Neural progenitor cell (in vitro differentiated cells): ENCODE measurements at regions not wholly inside any gene's neighbourhood (a gene's known extent, or its start where the extent isn't known, plus 50 kb on each side); places are given as distances from the start of the nearest gene placed in this dataset.

Source experiments
- DNase-seq: peaks from one replicate; pipeline ENCODE4 v3.0.0-alpha.2; 2016; ENCODE audit warnings: low spot score
- H2AFZ ChIP-seq: fragments of 200-600 bp; sonication (generic); replicated peaks from 2 replicates; pipeline ENCODE4 v1.6.1; 2016; ENCODE audit warnings: antibody characterized with exemption
- H3F3A ChIP-seq: fragments of 200-600 bp; sonication (generic); 2 replicates; pipeline ENCODE4 v1.6.1; 2016; ENCODE audit warnings: antibody characterized with exemption, low read depth
- H3K27ac ChIP-seq: fragments of 200-600 bp; sonication (generic); 2 replicates; pipeline ENCODE4 v1.5.1; 2016; ENCODE audit warnings: mild to moderate bottlenecking
- H3K27me3 ChIP-seq: fragments of 200-600 bp; sonication (generic); 2 replicates; pipeline ENCODE4 v1.6.1; 2016; ENCODE audit warnings: mild to moderate bottlenecking, moderate library complexity
- H3K36me3 ChIP-seq: fragments of 200-600 bp; sonication (generic); 2 replicates; pipeline ENCODE4 v1.5.1; 2016
- H3K4me1 ChIP-seq: fragments of 200-600 bp; sonication (generic); 2 replicates; pipeline ENCODE4 v1.6.1; 2016; ENCODE audit warnings: mixed run types
- H3K4me2 ChIP-seq: fragments of 200-600 bp; sonication (generic); 2 replicates; pipeline ENCODE4 v1.6.1; 2016
- H3K4me3 ChIP-seq: fragments of 200-600 bp; sonication (generic); 2 replicates; pipeline ENCODE4 v1.5.1; 2016
- H3K79me2 ChIP-seq: fragments of 200-600 bp; sonication (generic); 2 replicates; pipeline ENCODE4 v1.6.1; 2016; ENCODE audit warnings: low read depth
- H3K9ac ChIP-seq: fragments of 200-600 bp; sonication (generic); 2 replicates; pipeline ENCODE4 v1.6.1; 2016
- H3K9me3 ChIP-seq: fragments of 200-600 bp; sonication (generic); 2 replicates; pipeline ENCODE4 v1.5.1; 2016; ENCODE audit warnings: low read depth
- H4K20me1 ChIP-seq: fragments of 200-600 bp; sonication (generic); 2 replicates; pipeline ENCODE4 v1.6.1; 2016; ENCODE audit warnings: low read depth
- H3K27ac Mint-ChIP-seq: 3 replicates; pipeline ENCODE4 v1.8.0; 2021; ENCODE audit warnings: mixed read lengths
- H3K27me3 Mint-ChIP-seq: 2 replicates; pipeline ENCODE4 v1.8.0; 2022; ENCODE audit warnings: low read depth, mild to moderate bottlenecking, inconsistent platforms, moderate library complexity, mixed read lengths; ENCODE audit not compliant: insufficient read depth
- H3K36me3 Mint-ChIP-seq: 3 replicates; pipeline ENCODE4 v1.8.0; 2021; ENCODE audit warnings: mixed read lengths
- H3K4me1 Mint-ChIP-seq: 3 replicates; pipeline ENCODE4 v1.8.0; 2021; ENCODE audit warnings: mixed read lengths
- H3K4me3 Mint-ChIP-seq: 3 replicates; pipeline ENCODE4 v1.8.0; 2021; ENCODE audit warnings: mild to moderate bottlenecking, moderate library complexity, mixed read lengths
- H3K9me3 Mint-ChIP-seq: 3 replicates; pipeline ENCODE4 v1.8.0; 2020; ENCODE audit warnings: mixed read lengths
- EZH2 ChIP-seq: fragments of 200-600 bp; sonication (generic); IDR thresholded peaks from 2 replicates; pipeline ENCODE4 v1.6.1; 2017; ENCODE audit warnings: antibody characterized with exemption, mild to moderate bottlenecking, moderate library complexity
- EZH2phosphoT487 ChIP-seq: fragments of 200-600 bp; sonication (generic); IDR thresholded peaks from 2 replicates; pipeline ENCODE4 v1.6.1; 2017; ENCODE audit warnings: antibody characterized with exemption
- TF ChIP-seq, protein P1 (sequence below): fragments of 200-600 bp; sonication (generic); IDR thresholded peaks from 2 replicates; pipeline ENCODE4 v1.5.1; 2017; ENCODE audit warnings: antibody characterized with exemption, mild to moderate bottlenecking

DNA sequence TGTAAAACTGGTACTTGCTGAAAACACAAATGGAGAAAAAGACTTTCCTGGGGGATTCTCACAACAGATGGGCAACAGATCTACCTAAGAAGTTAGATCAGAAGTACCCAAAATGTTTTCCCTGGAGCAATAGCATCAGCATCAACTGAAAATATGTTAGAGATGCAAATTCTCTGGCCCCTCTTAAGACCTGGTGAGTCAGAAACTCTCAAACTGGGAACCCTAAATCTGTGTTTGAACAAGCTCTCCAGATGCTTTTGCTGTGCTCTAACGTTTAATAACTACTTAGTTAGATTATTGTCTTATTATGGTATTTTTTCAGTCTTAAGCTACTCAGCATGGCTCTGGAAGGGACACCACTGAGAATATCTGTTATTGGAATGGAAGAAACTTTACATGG is 55.2 kb upstream of the TRPC3 start:
- Histone ChIP-seq H3K9ac (no peak overlapping the region), H3K4me3 (no peak overlapping the region), H2AFZ (no peak overlapping the region), H3K9me3 (no peaks in the 10 kb centered on the region), H3K36me3 (no peaks in the 10 kb centered on the region), H3K4me2 (no peak overlapping the region), H3K79me2 (no peaks in the 10 kb centered on the region), H4K20me1 (no peaks in the 10 kb centered on the region), H3K27ac (no peak overlapping the region), H3K4me1 (no peaks in the 10 kb centered on the region), H3F3A (no peaks in the 10 kb centered on the region), H3K27me3 (no peaks in the 10 kb centered on the region)
- Mint-ChIP-seq H3K4me1 (no peaks in the 10 kb centered on the region), H3K9me3 (no peaks in the 10 kb centered on the region), H3K4me3 (no peak overlapping the region), H3K36me3 (no peaks in the 10 kb centered on the region), H3K27me3 (no peaks in the 10 kb centered on the region), H3K27ac (no peak overlapping the region)
- DNase-seq: no peak
- TF ChIP-seq, protein P1, sequence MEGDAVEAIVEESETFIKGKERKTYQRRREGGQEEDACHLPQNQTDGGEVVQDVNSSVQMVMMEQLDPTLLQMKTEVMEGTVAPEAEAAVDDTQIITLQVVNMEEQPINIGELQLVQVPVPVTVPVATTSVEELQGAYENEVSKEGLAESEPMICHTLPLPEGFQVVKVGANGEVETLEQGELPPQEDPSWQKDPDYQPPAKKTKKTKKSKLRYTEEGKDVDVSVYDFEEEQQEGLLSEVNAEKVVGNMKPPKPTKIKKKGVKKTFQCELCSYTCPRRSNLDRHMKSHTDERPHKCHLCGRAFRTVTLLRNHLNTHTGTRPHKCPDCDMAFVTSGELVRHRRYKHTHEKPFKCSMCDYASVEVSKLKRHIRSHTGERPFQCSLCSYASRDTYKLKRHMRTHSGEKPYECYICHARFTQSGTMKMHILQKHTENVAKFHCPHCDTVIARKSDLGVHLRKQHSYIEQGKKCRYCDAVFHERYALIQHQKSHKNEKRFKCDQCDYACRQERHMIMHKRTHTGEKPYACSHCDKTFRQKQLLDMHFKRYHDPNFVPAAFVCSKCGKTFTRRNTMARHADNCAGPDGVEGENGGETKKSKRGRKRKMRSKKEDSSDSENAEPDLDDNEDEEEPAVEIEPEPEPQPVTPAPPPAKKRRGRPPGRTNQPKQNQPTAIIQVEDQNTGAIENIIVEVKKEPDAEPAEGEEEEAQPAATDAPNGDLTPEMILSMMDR: no peak
- TF ChIP-seq EZH2 (no peak), EZH2phosphoT487 (no peak)

GRCh38 chr4:122005064-122005755 is 53.4 kb upstream of the TRPC3 start:
- no peak overlapping the region for H3K4me2 ChIP-seq

DNA sequence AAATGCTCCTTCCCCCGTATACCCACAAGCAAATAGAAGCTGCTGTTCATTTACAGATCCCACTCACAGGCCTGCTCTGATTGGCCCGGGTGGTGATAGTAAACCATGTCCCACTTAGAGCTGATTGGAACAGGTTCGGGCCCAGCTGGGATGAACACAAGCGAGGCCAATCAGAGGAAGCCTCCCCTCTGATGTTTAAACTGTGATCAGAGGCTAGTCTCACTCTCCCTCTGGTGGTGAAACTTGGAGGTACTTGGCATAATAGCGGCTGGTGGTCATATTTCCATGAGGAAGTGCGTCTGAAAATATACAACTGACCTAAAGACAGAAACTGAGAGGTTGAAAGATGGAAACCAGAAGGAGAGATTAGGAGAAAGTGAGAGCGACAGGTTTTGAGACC is 51.5 kb upstream of the TRPC3 start:
- Histone ChIP-seq H3K4me1 (peaks cover 3% of the 10 kb centered on the region), H2AFZ (no peak overlapping the region), H3K27me3 (no peaks in the 10 kb centered on the region), H3K4me3 (no peak overlapping the region), H3K27ac (no peak overlapping the region), H3K9me3 (no peaks in the 10 kb centered on the region), H3F3A (no peaks in the 10 kb centered on the region), H3K4me2 (no peak overlapping the region), H4K20me1 (no peaks in the 10 kb centered on the region), H3K79me2 (no peaks in the 10 kb centered on the region), H3K9ac (no peak overlapping the region), H3K36me3 (no peaks in the 10 kb centered on the region)
- TF ChIP-seq, protein P1: peak; percentile 54
- TF ChIP-seq EZH2phosphoT487: no peak
- H3K9me3 Mint-ChIP-seq: no peaks in the 10 kb centered on the region
- DNase-seq: peak; percentile 41
- peaks cover 2% of the 10 kb centered on the region for H3K4me1 Mint-ChIP-seq
- H3K36me3 Mint-ChIP-seq: no peaks in the 10 kb centered on the region
- H3K4me3 Mint-ChIP-seq: no peak overlapping the region
- no peak overlapping the region for H3K27ac Mint-ChIP-seq
- no peaks in the 10 kb centered on the region for H3K27me3 Mint-ChIP-seq

More at GRCh38 chr4:122005064-122005755, 53.4 kb upstream of the TRPC3 start:
- no peak for DNase-seq
- H3K27me3 Mint-ChIP-seq: no peaks in the 10 kb centered on the region
- H3F3A ChIP-seq: no peaks in the 10 kb centered on the region
- no peak overlapping the region for H3K4me3 ChIP-seq
- no peaks in the 10 kb centered on the region for H3K27me3 ChIP-seq
- no peak overlapping the region for H3K4me3 Mint-ChIP-seq
- H3K79me2 ChIP-seq: no peaks in the 10 kb centered on the region
- H3K36me3 Mint-ChIP-seq: no peaks in the 10 kb centered on the region
- TF ChIP-seq EZH2 (no peak), EZH2phosphoT487 (no peak)
- TF ChIP-seq, protein P1: no peak
- no peak overlapping the region for H3K27ac ChIP-seq
- no peaks in the 10 kb centered on the region for H3K9me3 ChIP-seq
- peaks cover 2% of the 10 kb centered on the region for H3K4me1 Mint-ChIP-seq
- H4K20me1 ChIP-seq: no peaks in the 10 kb centered on the region
- no peaks in the 10 kb centered on the region for H3K36me3 ChIP-seq
- H2AFZ ChIP-seq: no peak overlapping the region
- no peak overlapping the region for H3K9ac ChIP-seq
- peaks cover 3% of the 10 kb centered on the region for H3K4me1 ChIP-seq
- H3K27ac Mint-ChIP-seq: no peak overlapping the region
- no peaks in the 10 kb centered on the region for H3K9me3 Mint-ChIP-seq
